ENCODE measurements at regions not wholly inside any gene's neighbourhood (a gene's known extent, or its start where the extent isn't known, plus 50 kb on each side); places are given as distances from the start of the nearest gene placed in this dataset.

- TF ChIP-seq CTCF (conservative IDR thresholded peaks at IDR 0.05; ENCODE audit: low read depth, low read length) (no peak), EZH2phosphoT487 (IDR thresholded peaks at IDR 0.05; ENCODE audit: borderline replicate concordance, low read length) (no peak)
Observed at GRCh38 chr7:94212160-94212559, 182.5 kb upstream of the COL1A2 start.
